HEK293 (cell line): ENCODE measurements at regions not wholly inside any gene's neighbourhood (a gene's known extent, or its start where the extent isn't known, plus 50 kb on each side); places are given as distances from the start of the nearest gene placed in this dataset.

ENCODE experiments used
- CTCF ChIA-PET: fragments of 350-600 bp; formaldehyde crosslinking; extraction: SDS; loops from one replicate; lab custom pipeline; 2021; ENCODE audit warnings: antibody characterized with exemption; lab: Yijun Ruan, JAX
- POLR2A ChIA-PET: fragments of 300-600 bp; formaldehyde crosslinking; extraction: SDS; loops from one replicate; lab custom pipeline; 2020; ENCODE audit warnings: antibody characterized with exemption, inconsistent platforms; lab: Yijun Ruan, JAX
- H3K27ac ChIP-seq: fragments of 200-500 bp; sonication (Bioruptor generic); 2 replicates; pipeline ENCODE4 v1.5.1; 2014; ENCODE audit warnings: low read depth, low read length, control low read depth, inconsistent platforms; ENCODE audit errors: extremely low read depth
- H3K36me3 ChIP-seq, 2 experiments: fragments of 200-500 bp in 1 of 2; sonication (Bioruptor generic) in 1 of 2; 1 replicate in 1 of 2; 2 replicates in 1 of 2; pipeline ENCODE4 v1.5.1; 2014 to 2017; ENCODE audit warnings: inconsistent platforms in 2 of 2, low read length in 2 of 2; ENCODE audit not compliant: control insufficient read depth in 2 of 2, insufficient read depth in 1 of 2
- H3K4me1 ChIP-seq: fragments of 200-500 bp; sonication (Bioruptor generic); 2 replicates; pipeline ENCODE4 v1.5.1; 2014; ENCODE audit warnings: mild to moderate bottlenecking, low read length, inconsistent platforms; ENCODE audit not compliant: control insufficient read depth, insufficient read depth
- H3K4me3 ChIP-seq: 2 replicates; pipeline ENCODE4 v1.5.1; 2011; ENCODE audit warnings: low read depth, mild to moderate bottlenecking, control low read depth, low read length, moderate library complexity
- H3K9me3 ChIP-seq: fragments of 200-500 bp; sonication (Bioruptor generic); 2 replicates; pipeline ENCODE4 v1.5.1; 2014; ENCODE audit warnings: low read depth, low read length, inconsistent platforms; ENCODE audit not compliant: control insufficient read depth, insufficient read depth
- GLI4 ChIP-seq: fragments of 450-650 bp; formaldehyde crosslinking; IDR thresholded peaks from 2 replicates; pipeline ENCODE4 v1.5.1; 2016; ENCODE audit warnings: missing biosample characterization, missing genetic modification characterization
- PATZ1 ChIP-seq: fragments of 450-650 bp; formaldehyde crosslinking; IDR thresholded peaks from 2 replicates; pipeline ENCODE4 v1.5.1; 2016; ENCODE audit warnings: missing biosample characterization, missing genetic modification characterization
- REST ChIP-seq: fragments of 450-650 bp; formaldehyde crosslinking; IDR thresholded peaks from 2 replicates; pipeline ENCODE4 v1.5.1; 2016; ENCODE audit warnings: missing biosample characterization, missing genetic modification characterization
- SCRT2 ChIP-seq: fragments of 450-650 bp; formaldehyde crosslinking; IDR thresholded peaks from 2 replicates; pipeline ENCODE4 v1.5.1; 2016; ENCODE audit warnings: missing biosample characterization, missing genetic modification characterization
- SP3 ChIP-seq: fragments of 450-650 bp; formaldehyde crosslinking; IDR thresholded peaks from 2 replicates; pipeline ENCODE4 v1.5.1; 2016; ENCODE audit warnings: missing biosample characterization, missing genetic modification characterization
- SP7 ChIP-seq: fragments of 450-650 bp; formaldehyde crosslinking; IDR thresholded peaks from 2 replicates; pipeline ENCODE4 v1.5.1; 2016; ENCODE audit warnings: missing biosample characterization, missing genetic modification characterization
- ZBTB44 ChIP-seq: fragments of 450-650 bp; IDR thresholded peaks from 2 replicates; pipeline ENCODE4 v1.5.1; 2018; ENCODE audit warnings: missing biosample characterization, mild to moderate bottlenecking, missing genetic modification characterization
- ZFP41 ChIP-seq: fragments of 450-650 bp; formaldehyde crosslinking; IDR thresholded peaks from 2 replicates; pipeline ENCODE4 v1.5.1; 2016; ENCODE audit warnings: missing biosample characterization, missing genetic modification characterization, borderline replicate concordance
- ZNF10 ChIP-seq: fragments of 450-650 bp; formaldehyde crosslinking; IDR thresholded peaks from 2 replicates; pipeline ENCODE4 v1.5.1; 2017; ENCODE audit warnings: missing biosample characterization, missing genetic modification characterization
- ZNF16 ChIP-seq: fragments of 450-650 bp; formaldehyde crosslinking; IDR thresholded peaks from 2 replicates; pipeline ENCODE4 v1.5.1; 2016; ENCODE audit warnings: low read depth, missing biosample characterization, missing genetic modification characterization
- ZNF202 ChIP-seq: fragments of 450-650 bp; formaldehyde crosslinking; IDR thresholded peaks from 2 replicates; pipeline ENCODE4 v1.5.1; 2016; ENCODE audit warnings: missing biosample characterization, missing genetic modification characterization, borderline replicate concordance
- ZNF211 ChIP-seq: fragments of 450-650 bp; formaldehyde crosslinking; IDR thresholded peaks from 2 replicates; pipeline ENCODE4 v1.5.1; 2016; ENCODE audit warnings: low read depth, missing biosample characterization, missing genetic modification characterization
- ZNF266 ChIP-seq: fragments of 450-650 bp; formaldehyde crosslinking; IDR thresholded peaks from 2 replicates; pipeline ENCODE4 v1.5.1; 2016; ENCODE audit warnings: missing biosample characterization, missing genetic modification characterization, low read depth
- ZNF571 ChIP-seq: fragments of 450-650 bp; formaldehyde crosslinking; IDR thresholded peaks from 2 replicates; pipeline ENCODE4 v1.5.0; 2017; ENCODE audit warnings: missing biosample characterization, missing genetic modification characterization
- ZNF585B ChIP-seq: fragments of 450-650 bp; formaldehyde crosslinking; IDR thresholded peaks from 2 replicates; pipeline ENCODE4 v1.5.1; 2016; ENCODE audit warnings: missing biosample characterization, missing genetic modification characterization
- ZNF670 ChIP-seq: fragments of 450-650 bp; formaldehyde crosslinking; IDR thresholded peaks from 2 replicates; pipeline ENCODE4 v1.5.1; 2016; ENCODE audit warnings: missing biosample characterization, missing genetic modification characterization, low read depth
- ZNF76 ChIP-seq: fragments of 450-650 bp; formaldehyde crosslinking; IDR thresholded peaks from 2 replicates; pipeline ENCODE4; 2016; ENCODE audit warnings: low read depth, missing biosample characterization, missing genetic modification characterization, borderline replicate concordance
- ZNF791 ChIP-seq: fragments of 450-650 bp; formaldehyde crosslinking; IDR thresholded peaks from 2 replicates; pipeline ENCODE4 v1.5.1; 2016; ENCODE audit warnings: missing biosample characterization, missing genetic modification characterization
- ZNF837 ChIP-seq: fragments of 450-650 bp; formaldehyde crosslinking; IDR thresholded peaks from 2 replicates; pipeline ENCODE4 v1.5.1; 2016; ENCODE audit warnings: missing biosample characterization, missing genetic modification characterization

- POLR2A ChIA-PET, result no interaction called here
- CTCF ChIA-PET, result no interaction called here
These were observed 53.1 kb upstream of the BCO1 start for GRCh38 chr16:81185416-81185815.

More at GRCh38 chr16:81185416-81185815, 53.1 kb upstream of the BCO1 start:
- no peaks in the 10 kb centered on the region for H3K36me3 ChIP-seq
- H3K9me3 ChIP-seq, result no peaks in the 10 kb centered on the region
- no peak overlapping the region for H3K27ac ChIP-seq
- no peaks in the 10 kb centered on the region for H3K4me1 ChIP-seq
- no peak for TF ChIP-seq ZNF76
- no peak for TF ChIP-seq ZNF837 (tag by site-specific recombination)
- TF ChIP-seq SP3, result no peak
- no peak for TF ChIP-seq SCRT2 (tag by site-specific recombination)
- no peak for TF ChIP-seq ZBTB44 (tag by site-specific recombination)
- TF ChIP-seq PATZ1 (tag by site-specific recombination), result no peak
- TF ChIP-seq GLI4, result no peak
- no peak for TF ChIP-seq ZNF211 (tag by site-specific recombination)
- TF ChIP-seq ZNF16 (tag by site-specific recombination), result no peak
- no peak for TF ChIP-seq ZNF10 (tag by site-specific recombination)
- no peak for TF ChIP-seq ZFP41 (tag by site-specific recombination)
- no peak for TF ChIP-seq REST (tag by site-specific recombination)
- no peak for TF ChIP-seq ZNF202
- no peak for TF ChIP-seq ZNF571 (tag by site-specific recombination)
- no peak for TF ChIP-seq ZNF791
- no peak for TF ChIP-seq ZNF266
- no peak for TF ChIP-seq SP7
- no peak for TF ChIP-seq ZNF585B (tag by site-specific recombination)
- TF ChIP-seq ZNF670, result no peak
- no peak overlapping the region for H3K4me3 ChIP-seq
